ENCODE measurements at regions not wholly inside any gene's neighbourhood (a gene's known extent, or its start where the extent isn't known, plus 50 kb on each side); places are given as distances from the start of the nearest gene placed in this dataset.

DNA sequence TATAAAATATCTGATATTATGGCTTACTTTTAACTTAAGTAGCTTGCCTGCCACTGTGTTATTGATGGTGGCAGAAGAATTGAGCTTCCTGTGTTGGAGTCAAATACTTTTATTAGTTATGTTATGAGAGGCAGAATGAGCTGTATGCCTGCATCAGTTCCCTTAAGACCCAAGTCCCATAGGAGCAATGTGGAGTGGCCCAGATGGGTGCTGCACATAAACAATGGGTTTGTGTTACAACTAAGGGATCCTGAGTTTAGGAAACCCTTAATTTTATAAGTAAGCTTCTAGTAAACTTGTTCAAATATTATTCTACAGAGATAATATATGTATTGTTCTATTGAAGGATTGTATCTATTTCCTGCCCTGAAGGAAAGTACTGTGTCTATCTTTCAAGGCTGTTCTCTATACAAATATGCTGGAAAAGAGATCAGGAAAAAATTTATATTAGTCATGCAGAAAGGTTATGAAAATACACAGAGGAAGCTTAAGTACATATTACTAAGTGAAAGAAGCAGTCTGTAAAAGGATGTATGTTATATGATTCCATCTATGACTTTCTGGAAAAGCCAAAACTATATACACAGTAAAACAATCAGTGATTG, 2018.0 kb upstream of the PCDH20 start:
- Mint-ChIP-seq H3K36me3 (ENCODE audit: insufficient read depth) (no peaks in the 10 kb centered on the region), H3K27ac (no peak overlapping the region), H3K4me3 (ENCODE audit: low read depth) (no peak overlapping the region), H3K9me3 (ENCODE audit: low read depth) (no peaks in the 10 kb centered on the region), H3K4me1 (ENCODE audit: low read depth) (peaks cover 5% of the 10 kb centered on the region), H3K27me3 (no peaks in the 10 kb centered on the region)
- DNase-seq (ENCODE audit: low spot score, unreplicated experiment), result no peak
- TF ChIP-seq, protein P1, sequence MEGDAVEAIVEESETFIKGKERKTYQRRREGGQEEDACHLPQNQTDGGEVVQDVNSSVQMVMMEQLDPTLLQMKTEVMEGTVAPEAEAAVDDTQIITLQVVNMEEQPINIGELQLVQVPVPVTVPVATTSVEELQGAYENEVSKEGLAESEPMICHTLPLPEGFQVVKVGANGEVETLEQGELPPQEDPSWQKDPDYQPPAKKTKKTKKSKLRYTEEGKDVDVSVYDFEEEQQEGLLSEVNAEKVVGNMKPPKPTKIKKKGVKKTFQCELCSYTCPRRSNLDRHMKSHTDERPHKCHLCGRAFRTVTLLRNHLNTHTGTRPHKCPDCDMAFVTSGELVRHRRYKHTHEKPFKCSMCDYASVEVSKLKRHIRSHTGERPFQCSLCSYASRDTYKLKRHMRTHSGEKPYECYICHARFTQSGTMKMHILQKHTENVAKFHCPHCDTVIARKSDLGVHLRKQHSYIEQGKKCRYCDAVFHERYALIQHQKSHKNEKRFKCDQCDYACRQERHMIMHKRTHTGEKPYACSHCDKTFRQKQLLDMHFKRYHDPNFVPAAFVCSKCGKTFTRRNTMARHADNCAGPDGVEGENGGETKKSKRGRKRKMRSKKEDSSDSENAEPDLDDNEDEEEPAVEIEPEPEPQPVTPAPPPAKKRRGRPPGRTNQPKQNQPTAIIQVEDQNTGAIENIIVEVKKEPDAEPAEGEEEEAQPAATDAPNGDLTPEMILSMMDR (IDR thresholded peaks at IDR 0.05; ENCODE audit: unreplicated experiment), result no peak

DNA sequence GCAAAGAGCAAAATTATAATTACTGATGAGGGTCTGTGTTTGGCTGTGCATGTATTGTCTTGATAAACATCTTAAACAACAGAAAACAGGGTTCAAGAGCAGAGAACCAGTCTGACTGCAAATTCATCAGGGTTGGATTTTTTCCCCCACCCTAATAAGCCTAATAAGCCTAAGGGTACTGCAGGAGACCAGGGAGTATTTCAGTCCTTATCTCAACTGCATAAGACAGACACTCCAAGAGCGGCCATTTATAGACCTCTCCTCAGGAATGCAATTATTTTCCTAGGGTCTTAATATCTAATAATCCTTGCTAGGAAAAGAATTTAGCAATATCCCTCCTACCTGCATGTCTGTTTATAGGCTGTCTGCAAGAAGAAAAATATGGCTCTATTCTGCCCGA, 2011.5 kb upstream of the PCDH20 start:
- Mint-ChIP-seq H3K4me1 (ENCODE audit: low read depth) (peaks cover 4% of the 10 kb centered on the region), H3K4me3 (ENCODE audit: low read depth) (no peak overlapping the region), H3K36me3 (ENCODE audit: insufficient read depth) (no peaks in the 10 kb centered on the region), H3K27me3 (no peaks in the 10 kb centered on the region), H3K27ac (no peak overlapping the region), H3K9me3 (ENCODE audit: low read depth) (peaks cover 11% of the 10 kb centered on the region)
- TF ChIP-seq, protein P1 (IDR thresholded peaks at IDR 0.05; ENCODE audit: unreplicated experiment), result no peak
- DNase-seq (ENCODE audit: low spot score, unreplicated experiment), result no peak

DNA sequence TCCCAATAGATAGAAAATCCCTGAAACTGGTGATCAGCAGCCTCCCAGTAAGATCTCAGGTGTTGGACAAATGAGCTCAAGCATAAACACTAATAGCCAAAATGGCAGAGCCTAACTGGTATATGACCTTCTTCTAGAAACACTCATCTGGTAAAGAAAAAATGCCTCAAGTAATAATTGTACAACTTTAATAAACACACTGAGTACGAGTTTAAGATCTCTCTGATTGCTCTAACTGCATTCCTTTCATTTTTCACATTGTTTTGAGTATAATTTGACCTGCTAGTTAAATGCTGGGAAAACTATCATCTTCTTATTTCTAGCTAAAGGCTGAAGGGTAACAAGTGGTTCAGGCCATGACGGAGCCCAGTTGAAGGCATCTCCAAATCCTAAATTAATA, 2009.5 kb upstream of the PCDH20 start:
- TF ChIP-seq, protein P1 (IDR thresholded peaks at IDR 0.05; ENCODE audit: unreplicated experiment), result no peak
- Mint-ChIP-seq H3K27ac (no peak overlapping the region), H3K4me3 (ENCODE audit: low read depth) (no peak overlapping the region), H3K4me1 (ENCODE audit: low read depth) (no peaks in the 10 kb centered on the region), H3K36me3 (ENCODE audit: insufficient read depth) (no peaks in the 10 kb centered on the region), H3K27me3 (no peaks in the 10 kb centered on the region), H3K9me3 (ENCODE audit: low read depth) (peaks cover 11% of the 10 kb centered on the region)
- DNase-seq (ENCODE audit: low spot score, unreplicated experiment), result no peak

DNA sequence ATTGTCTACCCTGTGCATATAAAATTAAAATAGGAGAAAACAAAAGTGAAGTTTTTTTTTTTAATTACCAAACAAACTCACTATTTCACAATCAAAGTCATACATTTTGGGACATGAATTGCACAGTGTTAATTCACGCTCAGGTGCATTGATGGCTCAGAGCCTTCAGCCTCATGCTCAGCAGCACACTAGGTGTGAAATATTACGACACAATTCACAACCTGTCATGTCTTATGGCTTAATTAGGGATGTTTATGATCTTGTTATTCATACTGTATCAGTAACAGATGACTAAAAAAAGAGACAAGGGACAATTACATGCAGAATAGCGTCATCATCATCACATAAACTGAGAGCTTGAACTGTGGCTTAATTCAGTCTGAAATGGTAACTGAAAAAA, 2005.5 kb upstream of the PCDH20 start:
- TF ChIP-seq, protein P1 (IDR thresholded peaks at IDR 0.05; ENCODE audit: unreplicated experiment), result no peak
- DNase-seq (ENCODE audit: low spot score, unreplicated experiment), result no peak
- no peaks in the 10 kb centered on the region for H3K27me3 Mint-ChIP-seq
- peaks cover 10% of the 10 kb centered on the region for H3K9me3 Mint-ChIP-seq (ENCODE audit: low read depth)
- no peak overlapping the region for H3K27ac Mint-ChIP-seq
- no peak overlapping the region for H3K4me3 Mint-ChIP-seq (ENCODE audit: low read depth)
- H3K36me3 Mint-ChIP-seq (ENCODE audit: insufficient read depth), result no peaks in the 10 kb centered on the region
- no peaks in the 10 kb centered on the region for H3K4me1 Mint-ChIP-seq (ENCODE audit: low read depth)

DNA sequence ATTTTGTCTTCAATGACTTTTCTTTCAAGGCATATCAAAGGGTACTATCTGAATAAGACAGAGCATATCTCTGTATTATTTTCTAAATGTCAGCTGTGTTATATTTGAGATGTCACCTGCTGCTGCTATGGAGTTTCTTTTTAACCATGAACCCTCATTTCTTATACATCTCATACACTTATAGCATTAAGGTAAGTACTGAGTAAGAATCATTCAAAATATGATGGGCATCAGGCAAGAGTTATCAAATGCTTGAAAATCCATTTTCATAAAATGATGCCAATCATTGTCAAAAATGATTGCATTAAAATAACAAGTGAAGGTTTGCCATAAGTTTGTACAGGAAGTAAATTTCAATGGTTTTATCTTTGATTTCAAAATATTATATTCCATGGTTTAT, 2005.0 kb upstream of the PCDH20 start:
- H3K9me3 Mint-ChIP-seq (ENCODE audit: low read depth), result peaks cover 10% of the 10 kb centered on the region
- TF ChIP-seq, protein P1 (IDR thresholded peaks at IDR 0.05; ENCODE audit: unreplicated experiment), result no peak
- no peak overlapping the region for H3K4me3 Mint-ChIP-seq (ENCODE audit: low read depth)
- H3K27me3 Mint-ChIP-seq, result no peaks in the 10 kb centered on the region
- H3K27ac Mint-ChIP-seq, result no peak overlapping the region
- H3K36me3 Mint-ChIP-seq (ENCODE audit: insufficient read depth), result no peaks in the 10 kb centered on the region
- DNase-seq (ENCODE audit: low spot score, unreplicated experiment), result no peak
- H3K4me1 Mint-ChIP-seq (ENCODE audit: low read depth), result no peaks in the 10 kb centered on the region
